WTC11 (cell line): ENCODE measurements at regions not wholly inside any gene's neighbourhood (a gene's known extent, or its start where the extent isn't known, plus 50 kb on each side); places are given as distances from the start of the nearest gene placed in this dataset.

Experiments used
- ATAC-seq: fragments of 200-7000 bp; cut with Tn5 transposase; 2 replicates; pipeline ENCODE4 v1.10.0; 2021; ENCODE audit warnings: mild to moderate bottlenecking, moderate library complexity
- CTCF ChIA-PET: fragments of 300-600 bp; sonication (Branson Sonifier 250); formaldehyde crosslinking; loops from one replicate; lab custom pipeline; 2021; ENCODE audit warnings: antibody characterized with exemption; lab: Charles Lee
- POLR2A ChIA-PET: fragments of 350-600 bp; sonication (Branson Sonifier 250); formaldehyde crosslinking; loops from one replicate; lab custom pipeline; 2021; ENCODE audit warnings: antibody characterized with exemption; lab: Charles Lee
- DNase-seq: peaks from one replicate; pipeline ENCODE4 v3.0.0; 2021; ENCODE audit warnings: low spot score
- H3K27ac Mint-ChIP-seq: 2 replicates; pipeline ENCODE4 v1.8.0; 2021; ENCODE audit warnings: mixed read lengths
- H3K27me3 Mint-ChIP-seq: 2 replicates; pipeline ENCODE4 v1.8.0; 2021; ENCODE audit warnings: low read depth, mild to moderate bottlenecking, moderate library complexity, mixed read lengths
- H3K36me3 Mint-ChIP-seq: 2 replicates; pipeline ENCODE4 v1.8.0; 2021; ENCODE audit warnings: mixed read lengths
- H3K4me1 Mint-ChIP-seq: 2 replicates; pipeline ENCODE4 v1.8.0; 2022; ENCODE audit warnings: mixed read lengths
- H3K4me3 Mint-ChIP-seq: 2 replicates; pipeline ENCODE4 v1.8.0; 2021; ENCODE audit warnings: mild to moderate bottlenecking, moderate library complexity, mixed read lengths
- H3K9me3 Mint-ChIP-seq: 2 replicates; pipeline ENCODE4 v1.8.0; 2021; ENCODE audit warnings: mixed read lengths
- ARID4B ChIP-seq: sonication (generic); formaldehyde crosslinking; IDR thresholded peaks from 2 replicates; pipeline ENCODE4 v1.8.0; 2023; ENCODE audit warnings: missing genetic modification reagents, mild to moderate bottlenecking, borderline replicate concordance
- CDX4 ChIP-seq: fragments of 250-450 bp; sonication (Bioruptor Pico); IDR thresholded peaks from 2 replicates; pipeline ENCODE4 v1.9.0; 2021; ENCODE audit warnings: moderate library complexity, mild to moderate bottlenecking, inconsistent platforms, borderline replicate concordance
- CTCF ChIP-seq: fragments of 200-600 bp; IDR thresholded peaks from 2 replicates; pipeline ENCODE4 v1.8.0; 2022; ENCODE audit warnings: antibody characterized with exemption
- ELF4 ChIP-seq: sonication (generic); formaldehyde crosslinking; IDR thresholded peaks from 2 replicates; pipeline ENCODE4 v1.8.1; 2022; ENCODE audit warnings: low read depth, mild to moderate bottlenecking, moderate library complexity, missing genetic modification reagents
- ETV6 ChIP-seq: sonication (generic); formaldehyde crosslinking; IDR thresholded peaks from 2 replicates; pipeline ENCODE4 v1.8.1; 2022; ENCODE audit warnings: mild to moderate bottlenecking, missing genetic modification reagents
- FOXK1 ChIP-seq: sonication (generic); formaldehyde crosslinking; IDR thresholded peaks from 2 replicates; pipeline ENCODE4 v1.8.0; 2022; ENCODE audit warnings: mild to moderate bottlenecking, moderate library complexity, missing genetic modification reagents
- HMGXB4 ChIP-seq: sonication (generic); formaldehyde crosslinking; IDR thresholded peaks from 2 replicates; pipeline ENCODE4 v1.8.1; 2023; ENCODE audit warnings: mild to moderate bottlenecking, moderate library complexity, missing genetic modification reagents
- JAZF1 ChIP-seq: fragments of 250-450 bp; sonication (Bioruptor Pico); IDR thresholded peaks from 2 replicates; pipeline ENCODE4 v1.9.0; 2021; ENCODE audit warnings: moderate library complexity, mild to moderate bottlenecking, inconsistent platforms
- PREB ChIP-seq: sonication (generic); formaldehyde crosslinking; IDR thresholded peaks from 2 replicates; pipeline ENCODE4 v1.8.1; 2022; ENCODE audit warnings: mild to moderate bottlenecking, missing genetic modification reagents, moderate library complexity, borderline replicate concordance
- RELA ChIP-seq: sonication (generic); formaldehyde crosslinking; IDR thresholded peaks from 2 replicates; pipeline ENCODE4 v1.8.1; 2022; ENCODE audit warnings: missing genetic modification reagents, mild to moderate bottlenecking, borderline replicate concordance
- SMAD4 ChIP-seq: sonication (generic); formaldehyde crosslinking; IDR thresholded peaks from 2 replicates; pipeline ENCODE4 v1.8.0; 2022; ENCODE audit warnings: mild to moderate bottlenecking, missing genetic modification reagents
- TEAD4 ChIP-seq: sonication (generic); formaldehyde crosslinking; IDR thresholded peaks from 2 replicates; pipeline ENCODE4 v1.8.0; 2022; ENCODE audit warnings: mild to moderate bottlenecking, missing genetic modification reagents
- TP53 ChIP-seq: sonication (generic); formaldehyde crosslinking; IDR thresholded peaks from 2 replicates; pipeline ENCODE4 v1.8.1; 2023; ENCODE audit warnings: mild to moderate bottlenecking, missing genetic modification reagents
- ZMAT4 ChIP-seq: fragments of 250-450 bp; sonication (Bioruptor Pico); IDR thresholded peaks from 2 replicates; pipeline ENCODE4 v1.9.0; 2021; ENCODE audit warnings: mild to moderate bottlenecking
- ZNF232 ChIP-seq: sonication (generic); formaldehyde crosslinking; IDR thresholded peaks from 2 replicates; pipeline ENCODE4 v1.8.0; 2022; ENCODE audit warnings: mild to moderate bottlenecking, missing genetic modification reagents
- ZNF281 ChIP-seq: sonication (generic); formaldehyde crosslinking; IDR thresholded peaks from 2 replicates; pipeline ENCODE4 v1.8.0; 2023; ENCODE audit warnings: mild to moderate bottlenecking, missing genetic modification reagents
- ZNF317 ChIP-seq: sonication (generic); formaldehyde crosslinking; IDR thresholded peaks from 2 replicates; pipeline ENCODE4 v1.8.1; 2023; ENCODE audit warnings: low read depth, mild to moderate bottlenecking, moderate library complexity, missing genetic modification reagents, borderline replicate concordance
- ZNF396 ChIP-seq: fragments of 250-450 bp; sonication (Bioruptor Pico); IDR thresholded peaks from 2 replicates; pipeline ENCODE4 v1.8.0; 2021; ENCODE audit warnings: mild to moderate bottlenecking, moderate library complexity, borderline replicate concordance
- ZSCAN18 ChIP-seq: fragments of 250-450 bp; sonication (Bioruptor Pico); IDR thresholded peaks from 2 replicates; pipeline ENCODE4 v2.1.2; 2022; ENCODE audit warnings: mild to moderate bottlenecking, moderate library complexity

GRCh38 chr20:21008951-21009350 is 97.2 kb downstream of the LINC00237 start:
- ChIA-PET CTCF (interaction anchor here (1.1 kb wide), 1 partner anchor 40 kb away, joined by 3 read pairs; no protein-coding TSS in a partner anchor), POLR2A (no interaction called here)
- H3K27ac Mint-ChIP-seq: no peak overlapping the region
- H3K4me1 Mint-ChIP-seq: no peaks in the 10 kb centered on the region
- no peak overlapping the region for H3K4me3 Mint-ChIP-seq
- no peaks in the 10 kb centered on the region for H3K9me3 Mint-ChIP-seq
- TF ChIP-seq ZSCAN18 (CRISPR knock-in tag) (no peak), ARID4B (CRISPR knock-in tag) (no peak), ZMAT4 (CRISPR knock-in tag) (no peak), CDX4 (CRISPR knock-in tag) (no peak), ELF4 (CRISPR knock-in tag) (no peak), PREB (CRISPR knock-in tag) (no peak), TEAD4 (CRISPR knock-in tag) (no peak), FOXK1 (CRISPR knock-in tag) (no peak), HMGXB4 (CRISPR knock-in tag) (no peak), JAZF1 (CRISPR knock-in tag) (no peak), ZNF396 (CRISPR knock-in tag) (no peak), ZNF232 (CRISPR knock-in tag) (no peak), SMAD4 (CRISPR knock-in tag) (no peak), ETV6 (no peak), ZNF281 (CRISPR knock-in tag) (no peak), RELA (CRISPR knock-in tag) (no peak), ZNF317 (CRISPR knock-in tag) (no peak), CTCF (no peak), TP53 (CRISPR knock-in tag) (no peak)
- ATAC-seq (no peak), DNase-seq (no peak)
- H3K36me3 Mint-ChIP-seq: no peaks in the 10 kb centered on the region
- H3K27me3 Mint-ChIP-seq: peaks cover 4% of the 10 kb centered on the region; the same call in 1 of the 2 replicates
